ENCODE measurements at regions not wholly inside any gene's neighbourhood (a gene's known extent, or its start where the extent isn't known, plus 50 kb on each side); places are given as distances from the start of the nearest gene placed in this dataset.

DNA sequence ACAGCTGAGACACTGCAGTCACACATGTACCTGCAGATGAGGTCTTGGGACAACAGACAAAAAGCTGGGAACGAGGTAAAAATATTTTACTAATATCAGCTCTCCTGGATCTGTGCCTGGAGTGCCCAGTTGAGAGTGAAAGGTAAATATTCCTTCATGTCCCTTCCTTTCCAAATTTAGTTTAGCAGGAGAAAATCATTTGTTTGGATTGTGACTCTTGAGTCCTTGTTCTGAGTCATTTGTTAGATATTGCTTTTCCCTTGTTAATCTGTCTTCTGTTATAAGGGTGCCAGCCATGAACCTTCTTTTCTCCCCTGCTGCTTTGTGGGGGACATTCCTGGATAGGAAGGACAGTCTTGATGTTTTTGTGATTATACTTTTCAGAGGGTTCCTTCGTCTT, 329.2 kb downstream of the DSC3 start:
- no peak overlapping the region for H3K23ac ChIP-seq (ENCODE audit: insufficient read length)
- no peaks in the 10 kb centered on the region for H4K20me1 ChIP-seq (replicated peaks in 1 of 2; ENCODE audit: control insufficient read depth in 1 of 2, insufficient read depth in 2 of 2, low read length in 2 of 2)
- H3K4me3 ChIP-seq (ENCODE audit: extremely low read depth in 1 of 4, insufficient read depth in 2 of 4, low read depth in 3 of 4, low read length in 4 of 4) = no peak overlapping the region
- no peak overlapping the region for H4K8ac ChIP-seq (ENCODE audit: extremely low read depth, insufficient read depth, low read length)
- H3K36me3 ChIP-seq (ENCODE audit: control insufficient read depth in 2 of 4, insufficient read depth in 4 of 4, low read length in 3 of 4) = no peaks in the 10 kb centered on the region
- no peak overlapping the region for H2BK20ac ChIP-seq (ENCODE audit: low read length)
- no peak overlapping the region for H2BK15ac ChIP-seq (ENCODE audit: low read length)
- DNase-seq (ENCODE audit: low read depth in 1 of 2, low spot score in 2 of 2) = no peak
- H3K14ac ChIP-seq (ENCODE audit: insufficient read length) = no peak overlapping the region
- H3K9me3 ChIP-seq (ENCODE audit: insufficient read depth in 2 of 2, low read depth in 1 of 2, low read length in 1 of 2) = no peaks in the 10 kb centered on the region
- no peak overlapping the region for H3K27ac ChIP-seq (ENCODE audit: low read depth, low read length)
- no peak for FAIRE-seq
- 80% methylated on average over 2 of the region's 2 CpGs; no CpG with 5 or more reads in 1 of the 2 experiments for WGBS, 2 experiments (ENCODE audit: extremely low coverage in 1 of 2, insufficient coverage in 1 of 2, insufficient read length in 1 of 2, insufficient replicate concordance in 2 of 2, low coverage in 1 of 2, low lambda C conversion rate in 2 of 2, missing lambda C conversion rate in 1 of 2)
- H3K79me2 ChIP-seq (ENCODE audit: control insufficient read depth in 1 of 2, insufficient read depth in 2 of 2, low read length in 2 of 2) = no peaks in the 10 kb centered on the region
- H3K23me2 ChIP-seq (ENCODE audit: low read depth, low read length) = no peaks in the 10 kb centered on the region
- no peak overlapping the region for H4K91ac ChIP-seq (replicated peaks; ENCODE audit: insufficient read length, low read length)
- ChIA-PET CTCF (ENCODE audit: partially characterized antibody) (interaction anchor here (1.2 kb wide), 1 partner anchor 74 kb away, joined by 3 read pairs; no protein-coding TSS in a partner anchor), POLR2A (ENCODE audit: partially characterized antibody) (no interaction called here)
- H3K27me3 ChIP-seq (replicated peaks in 1 of 4; ENCODE audit: control insufficient read depth in 3 of 4, extremely low read depth in 1 of 4, insufficient read depth in 3 of 4, low read length in 3 of 4) = no peaks in the 10 kb centered on the region
- no peak overlapping the region for H3K4me2 ChIP-seq (ENCODE audit: insufficient read depth in 1 of 2, low read depth in 2 of 2, low read length in 2 of 2)
- no peaks in the 10 kb centered on the region for H3K79me1 ChIP-seq (ENCODE audit: low read depth, low read length)
- H4K5ac ChIP-seq (ENCODE audit: insufficient read length, low read depth, low read length) = no peak overlapping the region
- no peak overlapping the region for H3K9ac ChIP-seq (replicated peaks in 1 of 4; ENCODE audit: extremely low read depth in 1 of 4, low read depth in 3 of 4, low read length in 3 of 4)
- TF ChIP-seq JUND (IDR thresholded peaks at IDR 0.05; ENCODE audit: low read length) (no peak), JUN (IDR thresholded peaks at IDR 0.05; ENCODE audit: low read depth, low read length) (no peak), POLR2AphosphoS5 (IDR thresholded peaks at IDR 0.05; ENCODE audit: low read depth, low read length) (no peak), ATF3 (IDR thresholded peaks at IDR 0.05; ENCODE audit: insufficient read depth, low read depth, low read length) (no peak), E2F6 (IDR thresholded peaks at IDR 0.05) (no peak)
- TF ChIP-seq, protein P1, sequence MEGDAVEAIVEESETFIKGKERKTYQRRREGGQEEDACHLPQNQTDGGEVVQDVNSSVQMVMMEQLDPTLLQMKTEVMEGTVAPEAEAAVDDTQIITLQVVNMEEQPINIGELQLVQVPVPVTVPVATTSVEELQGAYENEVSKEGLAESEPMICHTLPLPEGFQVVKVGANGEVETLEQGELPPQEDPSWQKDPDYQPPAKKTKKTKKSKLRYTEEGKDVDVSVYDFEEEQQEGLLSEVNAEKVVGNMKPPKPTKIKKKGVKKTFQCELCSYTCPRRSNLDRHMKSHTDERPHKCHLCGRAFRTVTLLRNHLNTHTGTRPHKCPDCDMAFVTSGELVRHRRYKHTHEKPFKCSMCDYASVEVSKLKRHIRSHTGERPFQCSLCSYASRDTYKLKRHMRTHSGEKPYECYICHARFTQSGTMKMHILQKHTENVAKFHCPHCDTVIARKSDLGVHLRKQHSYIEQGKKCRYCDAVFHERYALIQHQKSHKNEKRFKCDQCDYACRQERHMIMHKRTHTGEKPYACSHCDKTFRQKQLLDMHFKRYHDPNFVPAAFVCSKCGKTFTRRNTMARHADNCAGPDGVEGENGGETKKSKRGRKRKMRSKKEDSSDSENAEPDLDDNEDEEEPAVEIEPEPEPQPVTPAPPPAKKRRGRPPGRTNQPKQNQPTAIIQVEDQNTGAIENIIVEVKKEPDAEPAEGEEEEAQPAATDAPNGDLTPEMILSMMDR (IDR thresholded peaks at IDR 0.05; ENCODE audit: control extremely low read depth in 1 of 3, insufficient read depth in 1 of 3, low read depth in 1 of 3, low read length in 3 of 3) = no peak
- H3K4ac ChIP-seq (replicated peaks; ENCODE audit: insufficient read length, low read depth, low read length) = no peak overlapping the region
- H3K18ac ChIP-seq (ENCODE audit: extremely low read depth, low read length) = no peak overlapping the region
- no peak overlapping the region for H3K56ac ChIP-seq (replicated peaks; ENCODE audit: insufficient read length, low read depth, low read length)
- no peak overlapping the region; the same call in 1 of the 2 replicates for H2AFZ ChIP-seq (ENCODE audit: low read length)
- H2BK120ac ChIP-seq (replicated peaks; ENCODE audit: low read depth, low read length) = no peak overlapping the region
- no peak overlapping the region for H2AK5ac ChIP-seq (ENCODE audit: low read depth, low read length)
- H2BK5ac ChIP-seq (ENCODE audit: low read depth, low read length) = no peak overlapping the region
- H2BK12ac ChIP-seq (ENCODE audit: low read depth, low read length) = no peak overlapping the region
- H3K4me1 ChIP-seq (replicated peaks in 1 of 4; ENCODE audit: control insufficient read depth in 3 of 4, insufficient read depth in 4 of 4, low read length in 3 of 4) = no peaks in the 10 kb centered on the region
